ENCODE measurements at regions not wholly inside any gene's neighbourhood (a gene's known extent, or its start where the extent isn't known, plus 50 kb on each side); places are given as distances from the start of the nearest gene placed in this dataset.

DNA sequence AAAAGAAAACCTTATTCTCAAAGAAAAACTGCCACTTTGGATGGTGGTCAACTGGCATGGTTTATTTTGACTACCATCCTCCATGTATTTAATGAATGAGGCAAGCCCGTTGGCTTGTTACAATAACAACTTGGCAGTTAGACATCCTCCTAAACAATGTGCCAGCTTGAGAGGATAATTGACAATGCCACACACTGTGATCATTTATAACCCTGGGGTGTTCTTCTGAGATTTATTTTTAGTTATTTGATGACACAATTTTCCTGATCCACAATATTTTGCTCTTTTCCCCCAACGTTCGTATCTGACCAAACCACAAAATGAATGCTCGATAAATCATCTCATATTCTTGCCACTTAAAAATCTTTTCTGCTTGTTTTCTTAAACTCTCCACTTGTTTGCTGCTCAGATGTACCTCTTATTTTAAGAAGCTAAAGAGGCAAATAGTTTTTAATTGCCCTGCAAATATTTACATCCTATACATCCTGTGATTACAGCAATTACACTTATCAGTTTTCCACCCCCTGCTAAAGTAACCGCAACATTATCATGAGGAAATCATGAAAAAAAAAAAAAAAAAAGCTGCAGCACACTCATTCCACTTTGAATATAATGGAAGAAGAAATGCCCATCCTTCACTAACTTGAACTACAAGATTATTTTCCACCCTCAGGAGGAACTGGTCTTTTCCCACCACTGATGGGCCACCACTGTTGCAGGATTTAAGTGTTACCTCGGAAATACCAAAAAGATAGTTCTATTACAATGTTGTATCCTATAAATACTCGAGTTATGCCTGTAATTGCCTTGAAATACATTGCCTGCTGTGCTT, 119.9 kb downstream of the MBL2 start:
- DNase-seq, result no peak

DNA sequence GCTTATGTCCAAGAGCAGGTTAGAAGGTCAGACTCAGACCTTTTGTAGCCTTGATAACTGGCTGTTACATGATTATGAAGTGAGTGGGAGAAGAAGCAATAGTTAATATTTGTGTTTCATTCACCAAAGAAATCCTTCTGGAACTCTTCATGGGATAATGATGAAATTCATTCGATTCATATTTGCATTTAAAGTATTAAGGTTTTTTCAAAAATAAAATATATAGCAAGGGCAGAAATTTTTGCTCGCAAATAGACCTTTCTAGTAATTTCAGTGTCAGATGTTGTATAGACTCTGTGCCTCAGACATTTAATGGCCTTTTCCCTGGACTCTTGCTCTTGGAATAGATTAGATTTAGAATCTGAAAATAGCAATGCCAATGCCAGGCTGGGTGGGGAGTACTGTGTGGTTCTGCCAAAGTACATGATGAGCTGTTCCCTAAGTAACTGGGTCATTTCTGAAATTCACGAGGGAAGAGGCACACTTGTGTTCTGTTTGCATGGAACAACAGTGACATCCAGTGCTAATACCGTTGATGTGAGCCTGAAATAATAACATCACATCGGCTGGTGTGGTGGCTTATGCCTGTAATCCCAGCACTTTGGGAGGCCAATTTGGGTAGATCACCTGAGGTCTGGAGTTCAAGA, 119.2 kb downstream of the MBL2 start:
- DNase-seq, result no peak

DNA sequence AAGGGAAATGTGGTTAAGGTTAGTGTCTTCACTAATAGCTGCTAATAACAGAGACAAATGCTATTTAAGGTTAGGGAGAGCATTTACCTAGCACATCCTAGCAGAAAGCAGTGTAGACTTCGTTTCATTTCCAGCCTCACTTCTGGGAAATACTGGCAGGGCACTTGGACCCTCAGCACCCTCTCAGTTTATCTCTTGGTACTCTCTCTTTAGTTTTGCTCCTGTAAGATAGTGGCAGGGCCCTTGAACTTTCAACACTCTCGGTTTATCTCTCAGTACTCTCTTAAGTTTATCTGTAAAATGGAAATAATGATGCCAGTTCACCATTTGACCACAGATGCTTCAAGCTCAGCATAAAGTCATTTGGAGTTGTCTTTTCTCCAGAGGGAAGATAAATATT, 118.4 kb downstream of the MBL2 start:
- no peak for DNase-seq

DNA sequence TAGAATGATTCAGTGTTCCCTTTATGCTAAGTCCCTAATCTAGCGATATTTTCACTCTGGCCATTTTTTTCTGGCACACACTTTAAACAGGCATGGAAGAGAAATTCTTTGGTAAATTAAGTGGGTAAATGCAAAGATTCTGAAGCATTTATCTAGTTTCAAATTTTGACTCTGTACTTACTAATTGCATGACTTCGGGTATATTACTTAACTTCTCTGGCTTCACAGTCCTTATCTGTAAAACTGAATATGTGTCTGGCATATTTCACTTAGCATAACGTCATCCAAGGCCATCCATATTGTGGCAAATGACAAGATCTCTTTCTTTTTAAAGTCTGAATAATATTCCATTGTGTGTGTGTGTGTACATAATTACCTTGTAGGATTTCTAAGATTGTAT, 114.5 kb downstream of the MBL2 start:
- DNase-seq, result no peak

DNA sequence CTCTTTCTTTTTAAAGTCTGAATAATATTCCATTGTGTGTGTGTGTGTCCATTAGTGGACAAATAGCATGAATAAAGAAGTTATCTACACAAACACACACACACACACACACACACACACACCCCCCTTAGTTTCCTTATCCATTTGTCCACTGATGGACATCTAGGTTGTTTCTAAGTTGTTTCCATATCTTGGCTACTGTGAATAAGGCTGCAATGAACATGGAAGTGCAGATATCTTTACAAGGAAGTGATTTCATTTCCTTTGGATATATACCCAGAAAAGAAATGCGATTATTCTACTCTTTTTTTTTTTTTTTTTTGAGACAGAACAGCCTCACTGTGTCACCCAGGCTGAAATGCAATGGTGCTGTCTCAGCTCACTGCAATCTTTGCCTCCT, 113.5 kb downstream of the MBL2 start:
- no peak for DNase-seq

DNA sequence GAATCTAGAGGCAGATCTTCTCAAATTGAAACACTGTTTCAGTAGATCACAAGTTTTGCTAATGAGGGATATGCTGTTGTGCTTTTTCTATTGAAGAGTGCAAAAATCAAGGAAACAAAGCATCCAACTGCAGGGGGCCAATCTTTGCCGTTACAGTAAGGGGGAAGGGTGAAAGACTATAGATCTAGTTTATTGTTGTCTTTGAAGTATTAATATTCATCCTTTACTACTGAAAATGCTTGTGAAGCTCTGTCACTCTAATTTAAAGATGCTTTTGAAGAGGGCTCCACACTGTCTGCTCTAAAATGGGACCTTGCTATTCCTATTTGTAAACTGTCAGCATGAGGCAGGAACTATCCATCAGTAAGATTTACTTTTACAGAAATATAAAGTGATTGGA, 110.3 kb downstream of the MBL2 start:
- no peak for DNase-seq

DNA sequence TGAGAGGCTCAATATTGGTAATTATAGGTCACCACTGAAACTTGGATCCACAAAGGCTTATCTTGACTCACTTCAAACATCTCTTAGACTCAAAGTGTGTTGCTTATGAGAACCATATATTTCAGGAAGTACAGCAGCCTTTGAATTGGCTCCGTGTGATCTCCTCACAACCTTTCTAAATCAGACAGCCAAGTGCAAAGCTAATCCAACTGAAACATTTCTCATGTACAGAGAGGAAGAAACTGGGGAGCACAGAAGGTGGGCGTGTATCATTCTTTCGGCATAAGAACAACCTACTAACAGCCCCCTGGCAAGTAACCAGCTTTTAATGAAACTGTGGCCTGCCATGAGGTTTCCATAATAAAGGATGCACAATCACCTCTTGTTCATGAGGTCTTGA, 109.4 kb downstream of the MBL2 start:
- no peak for DNase-seq

DNA sequence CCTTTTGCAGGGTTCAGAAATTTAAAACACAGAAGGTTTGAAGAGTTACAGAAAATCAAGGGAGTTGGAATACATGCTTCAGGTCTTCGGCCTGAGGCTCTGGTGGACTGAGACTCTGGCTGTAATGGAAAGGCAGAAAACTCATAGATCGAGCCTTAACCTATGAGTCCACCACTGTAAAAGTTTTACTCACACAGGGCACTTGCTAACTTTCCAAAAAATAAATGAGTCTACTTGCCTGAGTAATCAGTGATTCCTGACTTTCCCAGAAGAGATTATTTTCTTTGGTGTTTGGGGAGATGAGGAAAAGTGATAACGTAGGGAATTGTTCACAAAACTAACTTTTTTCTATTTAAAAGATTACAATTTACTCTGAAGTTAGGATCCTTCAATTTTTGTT, 108.0 kb downstream of the MBL2 start:
- DNase-seq, result no peak

DNA sequence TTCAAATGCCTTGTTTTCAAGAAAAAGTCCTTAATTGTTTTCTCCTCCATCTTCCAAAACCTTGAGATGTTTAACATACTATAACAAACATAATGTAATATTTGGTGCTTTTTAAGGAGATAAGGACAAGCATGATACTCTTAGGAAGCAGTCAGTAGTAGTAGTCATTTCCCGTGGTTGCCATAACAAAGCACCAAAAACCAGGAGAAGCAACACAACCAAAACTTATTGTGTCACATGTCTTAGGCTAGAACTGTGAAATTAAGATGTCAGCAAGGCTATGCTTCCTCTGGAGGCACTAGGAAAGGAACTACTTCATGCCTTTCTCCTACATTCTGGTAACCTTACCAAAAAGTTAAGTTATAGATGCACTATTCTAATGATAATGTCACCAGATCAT, 106.8 kb downstream of the MBL2 start:
- no peak for DNase-seq

DNA sequence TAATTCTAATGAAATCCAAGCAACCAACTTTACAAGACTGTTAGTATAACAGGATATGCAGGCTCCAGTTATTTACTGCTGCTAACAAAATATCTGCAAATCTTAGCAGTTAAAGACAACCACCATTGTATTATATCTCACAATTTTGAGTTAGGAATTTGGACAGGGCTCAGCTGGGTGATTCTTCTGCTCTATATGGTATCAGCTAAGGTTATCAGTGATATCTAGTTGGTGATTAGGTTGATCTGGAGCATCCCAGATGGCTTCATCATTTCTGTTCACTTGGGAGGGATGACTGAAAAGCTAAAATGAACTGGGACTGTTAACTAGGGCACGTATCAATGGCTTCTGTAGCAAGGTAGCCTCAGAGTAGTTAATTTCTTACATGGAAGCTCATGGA, 105.7 kb downstream of the MBL2 start:
- DNase-seq, result no peak

DNA sequence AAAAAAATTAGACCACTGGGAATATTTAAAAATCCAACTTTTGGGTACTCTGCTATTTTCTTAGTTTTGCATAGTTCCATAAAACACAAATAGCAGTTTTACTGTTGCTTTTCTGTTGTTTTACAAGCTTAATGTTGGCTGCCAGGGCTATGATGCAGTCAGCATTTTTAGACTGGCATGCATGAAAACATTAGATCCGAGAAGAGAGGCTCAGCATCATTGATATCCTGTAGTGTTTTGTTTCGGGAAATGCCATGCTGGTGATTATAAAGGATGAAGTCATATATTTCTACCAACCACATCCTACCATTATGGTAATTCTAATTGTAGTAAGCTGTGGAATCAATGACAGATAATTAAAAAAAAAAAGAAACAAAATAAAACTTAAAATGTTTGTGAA, 104.6 kb downstream of the MBL2 start:
- no peak for DNase-seq

DNA sequence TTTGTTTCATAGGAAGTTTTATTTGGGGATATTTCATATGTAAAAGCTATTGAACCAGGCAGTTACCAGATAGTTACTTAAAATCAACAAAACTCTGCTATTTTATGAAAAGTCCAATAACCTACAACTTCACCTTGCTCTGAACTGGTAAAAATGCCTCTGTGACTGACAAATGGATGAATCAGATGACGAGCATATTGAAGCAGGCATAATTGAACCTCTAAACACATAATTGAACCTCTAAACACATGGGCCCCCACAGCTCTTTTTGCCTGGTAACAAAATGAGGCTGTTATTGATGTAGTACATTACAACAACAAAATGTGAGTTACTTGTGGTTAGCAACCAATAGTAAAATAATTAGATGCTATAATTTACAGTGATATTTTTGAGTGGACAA, 99.7 kb downstream of the MBL2 start:
- no peak for DNase-seq

DNA sequence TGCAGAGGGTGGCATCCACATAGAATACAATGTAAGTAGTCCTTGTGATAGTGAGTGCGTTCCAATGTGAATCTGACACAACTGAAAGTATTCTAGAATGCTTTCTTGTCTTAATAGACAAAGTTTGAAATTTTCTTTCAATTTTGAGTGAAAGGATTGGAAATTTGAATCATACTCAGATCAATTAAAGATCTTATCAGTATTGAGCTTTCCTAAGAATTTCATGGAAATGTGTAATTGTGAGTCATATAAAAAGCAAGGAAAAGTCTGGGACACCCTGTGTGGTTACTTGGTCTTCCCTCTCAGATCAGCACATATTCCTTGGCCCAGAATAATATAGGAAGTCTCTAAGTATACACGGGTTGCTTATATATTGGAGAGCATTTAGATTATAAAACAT, 99.1 kb downstream of the MBL2 start:
- DNase-seq, result no peak

DNA sequence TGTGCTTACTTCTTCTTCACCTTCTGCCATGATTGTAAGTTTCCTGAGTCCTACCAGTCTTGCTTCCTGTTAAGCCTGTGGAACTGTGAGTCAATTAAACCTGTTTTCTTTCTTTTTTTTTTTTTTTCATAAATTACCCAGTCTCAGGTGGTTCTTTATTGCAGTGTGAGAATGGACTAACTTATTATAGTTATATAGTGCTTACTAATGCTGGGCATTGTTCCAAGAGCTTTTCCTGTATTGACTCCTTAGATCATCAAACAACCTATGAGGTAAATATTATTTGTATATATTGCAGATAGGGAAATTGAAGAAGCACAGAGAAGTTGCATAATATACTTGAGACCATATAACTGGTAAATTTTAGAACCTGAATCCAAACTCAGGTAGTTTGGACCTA, 98.1 kb downstream of the MBL2 start:
- no peak for DNase-seq

DNA sequence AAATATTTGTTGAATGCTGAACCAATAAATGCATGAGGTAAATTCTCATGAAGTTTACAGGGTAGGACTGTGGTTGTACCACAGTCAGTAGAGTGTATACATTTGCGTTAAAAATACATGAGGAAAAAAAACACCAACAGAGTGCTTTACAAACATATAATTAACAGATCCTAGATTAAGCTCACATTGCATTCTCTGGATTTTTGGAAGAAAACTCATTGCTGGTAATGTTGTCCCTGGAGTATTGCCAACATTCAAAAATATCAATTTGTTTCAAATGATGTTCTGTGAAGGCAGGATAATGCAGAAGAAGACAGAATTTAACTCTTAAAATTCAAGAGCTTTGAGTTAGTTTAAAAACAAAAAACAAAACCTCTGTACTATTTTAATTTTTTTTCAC, 95.5 kb downstream of the MBL2 start:
- no peak for DNase-seq

DNA sequence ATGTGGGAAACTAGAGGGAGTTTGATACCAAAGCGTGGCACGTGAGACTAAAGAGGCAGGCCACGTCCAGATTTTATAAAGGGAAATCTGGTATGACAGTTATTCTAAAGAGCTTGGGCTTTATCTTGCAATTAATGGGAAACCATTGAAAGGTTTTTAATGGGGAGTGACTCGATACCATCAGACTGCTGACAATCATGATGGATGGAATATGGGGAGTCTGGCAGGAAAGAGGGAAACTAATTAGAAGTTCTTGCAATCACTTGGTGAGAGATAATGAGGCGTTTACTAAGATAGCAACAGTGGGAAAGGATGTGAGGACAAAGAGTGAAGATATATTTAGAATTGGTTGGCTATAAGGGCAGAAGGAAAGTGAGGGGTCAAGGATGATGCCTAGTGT, 94.0 kb downstream of the MBL2 start:
- no peak for DNase-seq

DNA sequence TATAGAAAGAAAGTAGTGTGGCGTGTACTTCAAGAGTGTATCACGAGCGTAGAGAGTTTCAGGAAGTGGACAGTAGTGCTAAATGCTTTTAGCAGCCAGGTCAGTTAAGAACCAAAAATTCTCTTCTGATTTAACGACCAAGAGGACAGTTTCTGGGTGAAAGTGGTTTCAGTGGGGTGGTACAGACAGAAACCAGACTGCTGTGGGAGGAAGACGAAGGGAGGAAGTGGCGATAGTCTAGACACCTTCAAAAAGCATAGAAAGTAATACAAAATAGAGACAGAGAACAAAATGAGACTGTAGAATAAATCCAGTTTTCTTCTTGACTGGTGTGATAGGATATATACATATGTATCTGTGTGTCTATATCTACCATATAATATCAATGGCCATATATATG, 93.5 kb downstream of the MBL2 start:
- no peak for DNase-seq

DNA sequence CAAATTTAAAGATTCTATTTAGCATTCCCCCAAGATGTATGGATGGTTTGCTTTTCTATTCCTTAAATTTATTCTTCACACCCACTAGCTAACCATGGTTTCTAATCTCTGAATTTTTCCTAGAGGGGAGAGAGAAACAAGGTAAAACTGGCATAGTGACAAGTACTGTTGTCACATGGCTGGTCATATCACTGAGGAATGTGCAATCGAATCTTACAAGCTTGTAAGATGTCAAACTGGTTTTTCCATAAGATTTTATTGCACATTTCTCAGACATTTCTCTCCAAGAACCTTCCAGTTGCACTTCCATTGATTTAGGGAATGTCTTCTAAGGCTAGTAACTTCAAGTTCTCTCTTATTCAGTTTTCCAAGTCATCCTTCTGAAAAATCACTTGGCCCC, 89.8 kb downstream of the MBL2 start:
- no peak for DNase-seq

DNA sequence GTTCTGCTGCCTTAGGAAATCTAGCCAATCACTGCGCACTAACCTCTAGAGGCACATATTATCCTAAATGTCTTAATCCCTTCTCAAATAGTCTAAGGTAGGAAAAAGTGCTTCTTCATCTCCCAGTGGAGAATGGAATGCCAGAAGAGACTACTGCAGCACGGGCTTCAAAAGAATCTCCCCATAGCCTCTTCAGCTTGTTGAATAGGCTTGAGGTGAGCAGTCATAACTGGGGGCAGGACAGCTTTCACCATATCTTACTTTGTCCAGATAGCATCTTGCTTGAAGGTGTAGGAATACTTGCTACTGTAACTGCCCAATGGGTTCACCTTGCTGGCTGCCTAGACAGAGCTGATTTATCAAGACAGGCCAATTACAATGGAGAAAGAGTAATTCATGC, 88.8 kb downstream of the MBL2 start:
- DNase-seq, result no peak

DNA sequence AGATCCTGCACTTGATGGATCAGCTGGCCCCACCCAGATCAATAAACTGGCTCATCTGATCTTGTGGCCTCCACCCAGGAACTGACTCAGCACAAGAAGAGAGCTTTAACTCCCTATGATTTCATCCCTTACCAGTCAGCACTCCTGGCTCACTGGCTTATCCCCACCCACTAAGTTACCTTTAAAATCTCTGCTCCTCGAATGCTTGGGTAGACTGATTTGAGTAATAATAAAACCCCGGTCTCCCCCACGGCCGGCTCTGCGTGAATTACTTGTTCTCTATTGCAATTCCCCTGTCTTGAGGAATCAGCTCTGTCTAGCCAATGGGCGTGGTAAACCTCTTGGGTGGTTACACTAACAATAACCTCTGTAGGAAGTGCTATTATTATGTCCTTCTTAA, 83.7 kb downstream of the MBL2 start:
- DNase-seq, result no peak

DNA sequence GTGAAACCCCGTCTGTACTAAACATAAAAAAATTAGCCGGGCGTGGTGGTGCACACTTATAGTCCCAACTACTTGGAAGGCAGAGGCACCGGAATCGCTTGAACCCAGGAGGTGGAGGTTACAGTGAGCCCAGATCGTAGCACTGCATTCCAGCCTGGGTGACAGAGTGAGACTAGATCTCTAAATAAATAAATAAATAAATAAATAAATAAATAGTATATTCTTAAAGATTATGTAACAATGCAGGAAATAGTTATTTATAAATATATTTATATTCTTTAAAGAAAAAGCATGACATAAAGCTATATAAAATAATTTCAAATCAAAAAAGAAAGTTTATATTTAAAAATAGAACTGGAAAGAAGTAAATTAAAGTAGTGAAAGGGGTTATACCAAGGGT, 76.4 kb downstream of the MBL2 start:
- no peak for DNase-seq

DNA sequence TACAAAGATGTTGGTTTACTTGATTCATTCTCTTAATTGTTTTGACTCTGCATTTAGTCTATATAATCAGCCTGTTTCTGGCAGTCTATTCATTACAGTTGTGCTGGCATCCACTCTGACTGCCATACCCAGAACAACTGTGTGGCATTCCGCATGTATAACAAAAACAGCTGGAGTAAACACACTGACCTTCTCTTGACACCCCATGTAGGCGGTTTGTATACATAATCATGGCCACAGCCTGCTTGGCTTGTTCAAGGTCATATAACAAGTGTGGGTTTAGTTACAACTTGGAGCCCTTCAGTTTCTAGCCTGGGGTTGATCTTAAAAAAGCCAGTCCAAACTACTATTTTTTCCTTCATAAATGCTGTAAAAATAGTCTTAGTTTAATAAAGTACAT, 70.9 kb downstream of the MBL2 start:
- DNase-seq, result no peak

DNA sequence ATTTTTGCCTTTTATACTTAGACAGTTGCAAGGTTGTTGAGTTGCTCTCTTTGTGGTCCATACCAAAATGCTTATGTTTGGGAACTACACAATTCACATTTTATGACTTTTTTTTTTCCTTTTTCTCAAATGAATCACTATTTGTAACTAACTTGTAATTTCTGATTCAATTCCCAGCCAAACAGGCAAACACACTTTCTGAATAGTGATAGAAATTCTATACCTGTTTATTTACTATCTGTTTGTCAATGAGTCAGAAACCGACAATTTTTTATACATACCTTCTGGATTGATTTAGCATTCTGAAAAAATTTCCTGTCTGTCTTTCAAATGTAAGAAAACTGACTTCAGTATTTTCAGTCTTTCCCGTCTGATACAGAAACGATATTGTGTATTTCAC, 69.1 kb downstream of the MBL2 start:
- no peak for DNase-seq

DNA sequence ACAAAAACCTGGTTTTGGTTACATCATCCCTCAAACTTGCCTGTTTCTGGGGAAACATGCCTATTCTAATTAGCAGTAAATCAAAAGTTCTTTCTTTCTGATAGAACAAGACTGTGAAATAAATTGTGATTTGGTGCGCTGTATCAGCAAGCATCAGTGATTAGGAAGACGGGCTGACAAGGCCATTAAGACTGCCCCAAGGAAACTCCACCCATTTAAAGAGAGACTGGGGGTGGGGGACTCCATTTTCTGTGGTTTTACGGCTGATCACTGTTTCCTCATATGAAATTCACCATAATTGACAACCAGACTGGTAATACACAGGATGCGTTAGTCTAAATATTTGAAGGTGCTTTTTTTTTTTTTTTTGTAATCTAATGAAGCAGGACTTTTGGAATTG, 68.7 kb downstream of the MBL2 start:
- DNase-seq, result no peak

All from skin of body (tissue), 1 donor.